Esophagus muscularis mucosa (tissue), 4 donors: ENCODE measurements at regions not wholly inside any gene's neighbourhood (a gene's known extent, or its start where the extent isn't known, plus 50 kb on each side); places are given as distances from the start of the nearest gene placed in this dataset.

ENCODE experiments used
- DNase-seq: peaks from one replicate; pipeline ENCODE4 v3.0.0-alpha.2; 2017; ENCODE audit errors: extremely low spot score
- H3K27ac ChIP-seq, 4 donors: fragments of 200-600 bp; sonication (generic); replicated peaks in 1 of 4; 1 replicate in 3 of 4; 2 replicates in 1 of 4; pipeline ENCODE4 v1.5.1; 2016 to 2019; ENCODE audit warnings: mild to moderate bottlenecking in 1 of 4
- H3K27me3 ChIP-seq, 4 donors: fragments of 200-600 bp; sonication (generic); one replicate each; pipeline versions ENCODE4 v1.5.1 to v1.6.0; 2016 to 2019
- H3K36me3 ChIP-seq, 4 donors: fragments of 200-600 bp; sonication (generic); one replicate each; pipeline ENCODE4 v1.5.1; 2016 to 2019
- H3K4me1 ChIP-seq, 4 donors: fragments of 200-600 bp; sonication (generic); one replicate each; pipeline ENCODE4 v1.5.1; 2016 to 2019
- H3K4me3 ChIP-seq, 4 donors: fragments of 200-600 bp; sonication (generic); 1 replicate in 2 of 4; 2 replicates in 2 of 4; pipeline ENCODE4 v1.5.1; 2016 to 2019; ENCODE audit warnings: mild to moderate bottlenecking in 4 of 4, moderate library complexity in 1 of 4
- H3K9me3 ChIP-seq, 4 donors: fragments of 200-600 bp; sonication (generic); 1 replicate in 3 of 4; 2 replicates in 1 of 4; pipeline ENCODE4 v1.5.1; 2016 to 2019
- CTCF ChIP-seq, 3 experiments: fragments of 200-600 bp in 2 of 3; fragments of 450-650 bp in 1 of 3; sonication (generic) in 2 of 3; IDR thresholded peaks; one replicate each; pipeline ENCODE4 v1.5.1; 2017 to 2019; ENCODE audit warnings: antibody characterized with exemption in 3 of 3, mild to moderate bottlenecking in 2 of 3, moderate library complexity in 1 of 3
- EP300 ChIP-seq: sonication (generic); formaldehyde crosslinking; IDR thresholded peaks from one replicate; pipeline ENCODE4 v1.6.1; 2017; ENCODE audit warnings: antibody characterized with exemption
- POLR2A ChIP-seq: fragments of 450-650 bp; IDR thresholded peaks from one replicate; pipeline ENCODE4 v1.6.1; 2017; ENCODE audit warnings: antibody characterized with exemption, moderate library complexity, mild to moderate bottlenecking, low read depth
- POLR2AphosphoS5 ChIP-seq, 2 donors: sonication (generic); formaldehyde crosslinking; IDR thresholded peaks; one replicate each; pipeline ENCODE4 v1.6.1; 2017; ENCODE audit warnings: antibody characterized with exemption in 2 of 2
- WGBS: methylation state at CpG from one replicate; pipeline ENCODE4 v1.1.5; 2018; 5-methylcytosine and 5-hydroxymethylcytosine counted together
- intact Hi-C: fragments of 100-400 bp; cut with DNase I; formaldehyde crosslinking; loops from one replicate; pipeline ENCODE4 v1.15.1; 2023

DNA sequence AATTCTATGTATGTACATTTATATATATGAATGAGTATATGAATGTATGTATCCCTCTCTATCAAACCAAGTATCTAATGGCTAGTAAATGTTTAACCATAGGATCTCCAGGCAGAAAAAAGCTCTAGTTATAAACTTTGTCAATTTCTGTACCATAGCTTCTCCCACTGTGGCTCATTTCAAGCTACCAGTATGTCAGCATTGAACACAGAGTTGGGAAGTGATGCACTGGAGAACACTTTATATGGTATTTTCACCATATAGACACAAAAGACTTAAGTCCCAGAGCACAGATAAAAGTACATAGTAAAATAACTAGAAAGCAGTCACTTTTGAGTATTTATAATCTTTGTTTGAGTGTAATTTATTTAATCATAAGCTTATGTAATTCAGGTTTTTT lies 53.9 kb upstream of the ATP8A1 start:
- H3K9me3 ChIP-seq = no peaks in the 10 kb centered on the region
- no peak overlapping the region for H3K27ac ChIP-seq
- H3K36me3 ChIP-seq = no peaks in the 10 kb centered on the region
- DNase-seq = no peak
- TF ChIP-seq CTCF (IDR thresholded peaks at IDR 0.05) (no peak), EP300 (no peak), POLR2A (no peak)
- no peaks in the 10 kb centered on the region for H3K27me3 ChIP-seq
- no peak overlapping the region for H3K4me3 ChIP-seq
- no peaks in the 10 kb centered on the region for H3K4me1 ChIP-seq
- intact Hi-C loops = no loop called here

- 32% methylated on average over 5 of the region's 5 CpGs for WGBS
- no peaks in the 10 kb centered on the region for H3K36me3 ChIP-seq
- H3K9me3 ChIP-seq = no peaks in the 10 kb centered on the region
- no peak for DNase-seq
- no peaks in the 10 kb centered on the region for H3K27me3 ChIP-seq
- no peak overlapping the region for H3K27ac ChIP-seq
- TF ChIP-seq EP300 (no peak), POLR2A (no peak), POLR2AphosphoS5 (IDR thresholded peaks at IDR 0.05) (no peak), CTCF (IDR thresholded peaks at IDR 0.05) (no peak)
- no peaks in the 10 kb centered on the region for H3K4me1 ChIP-seq
- intact Hi-C loops = no loop called here
- H3K4me3 ChIP-seq = no peak overlapping the region
These were observed 53.4 kb upstream of the ATP8A1 start for GRCh38 chr4:42710329-42710728.

DNA sequence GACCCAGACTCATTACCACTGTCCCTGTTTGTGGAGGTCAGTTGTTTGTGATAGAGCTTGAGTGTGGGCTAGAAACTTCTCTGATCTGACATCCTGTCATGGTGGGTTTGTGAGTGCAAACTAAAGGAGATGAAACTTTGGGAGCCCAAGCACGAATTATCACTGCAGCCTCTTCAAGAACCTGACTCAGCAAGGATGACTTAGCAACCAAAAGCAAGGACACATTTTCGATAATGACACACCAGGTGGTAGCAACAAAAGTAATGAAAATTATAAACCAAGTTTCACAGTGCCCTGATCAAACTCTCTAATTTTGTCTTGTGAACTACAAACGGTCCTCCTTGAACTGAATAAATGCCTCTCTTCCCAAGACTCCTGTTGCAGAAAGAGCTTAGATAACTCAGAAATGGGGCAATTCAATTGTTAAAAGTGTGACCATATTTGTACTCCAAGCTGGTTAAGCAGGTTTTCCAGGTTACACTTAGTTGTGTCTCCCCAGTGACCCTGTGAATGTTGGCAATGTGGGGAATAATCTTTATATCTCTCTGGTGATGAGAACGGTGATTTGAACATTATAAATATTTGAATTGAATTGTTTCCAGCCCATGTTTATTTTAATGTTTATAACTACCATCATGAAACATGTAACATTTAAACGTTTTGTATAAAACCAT lies 52.6 kb upstream of the ATP8A1 start:
- Histone ChIP-seq H3K4me1 (no peaks in the 10 kb centered on the region), H3K27me3 (no peaks in the 10 kb centered on the region), H3K27ac (no peak overlapping the region), H3K9me3 (no peaks in the 10 kb centered on the region), H3K4me3 (no peak overlapping the region), H3K36me3 (no peaks in the 10 kb centered on the region)
- DNase-seq = no peak
- TF ChIP-seq CTCF (IDR thresholded peaks at IDR 0.05) (no peak), POLR2AphosphoS5 (IDR thresholded peaks at IDR 0.05) (no peak), EP300 (no peak), POLR2A (no peak)
- intact Hi-C loops = no loop called here
- WGBS = 56% methylated on average over 5 of the region's 5 CpGs

- DNase-seq = no peak
- Histone ChIP-seq H3K27ac (no peak overlapping the region), H3K36me3 (no peaks in the 10 kb centered on the region), H3K27me3 (no peaks in the 10 kb centered on the region), H3K9me3 (no peaks in the 10 kb centered on the region), H3K4me1 (no peaks in the 10 kb centered on the region), H3K4me3 (no peak overlapping the region)
- WGBS = 97% methylated on average over 1 of the region's 1 CpG
- TF ChIP-seq POLR2A = no peak
- intact Hi-C loops = no loop called here
These were observed 51.7 kb upstream of the ATP8A1 start for GRCh38 chr4:42708625-42709024.
